ENCODE measurements at regions not wholly inside any gene's neighbourhood (a gene's known extent, or its start where the extent isn't known, plus 50 kb on each side); places are given as distances from the start of the nearest gene placed in this dataset.

- no peak for TF ChIP-seq ZBTB33 (IDR thresholded peaks at IDR 0.05; ENCODE audit: extremely low read depth, insufficient replicate concordance, low read length)
- no peak for TF ChIP-seq SRF (IDR thresholded peaks at IDR 0.05; ENCODE audit: low read depth)
- no peak for TF ChIP-seq JUND (IDR thresholded peaks at IDR 0.05)
- no peak for TF ChIP-seq TCF7L2 (IDR thresholded peaks at IDR 0.05; ENCODE audit: borderline replicate concordance, extremely low read depth, insufficient read depth, insufficient read length)
- no peak for TF ChIP-seq CTCF (IDR thresholded peaks at IDR 0.05 in 2 of 3, conservative IDR thresholded peaks at IDR 0.05 in 1 of 3; ENCODE audit: borderline replicate concordance in 1 of 3, insufficient read depth in 1 of 3, low read depth in 2 of 3, low read length in 2 of 3)
- TF ChIP-seq CEBPB (IDR thresholded peaks at IDR 0.05; ENCODE audit: low read depth) = no peak
- TF ChIP-seq EZH2phosphoT487 (IDR thresholded peaks at IDR 0.05; ENCODE audit: borderline replicate concordance) = no peak
- TF ChIP-seq, protein P1, sequence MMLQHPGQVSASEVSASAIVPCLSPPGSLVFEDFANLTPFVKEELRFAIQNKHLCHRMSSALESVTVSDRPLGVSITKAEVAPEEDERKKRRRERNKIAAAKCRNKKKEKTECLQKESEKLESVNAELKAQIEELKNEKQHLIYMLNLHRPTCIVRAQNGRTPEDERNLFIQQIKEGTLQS (IDR thresholded peaks at IDR 0.05) = no peak
- TF ChIP-seq EZH2 (IDR thresholded peaks at IDR 0.05) = no peak
- no peak for TF ChIP-seq POLR2AphosphoS5 (IDR thresholded peaks at IDR 0.05; ENCODE audit: low read depth, low read length)
- TF ChIP-seq POLR2A (IDR thresholded peaks at IDR 0.05; ENCODE audit: borderline replicate concordance, extremely low read depth, insufficient read depth, insufficient read length) = no peak
- no peak for TF ChIP-seq REST (IDR thresholded peaks at IDR 0.05; ENCODE audit: low read depth)
Observed at GRCh38 chr14:101070540-101071492, 167.3 kb upstream of the RTL1 start.
